GM13976 (cell line): ENCODE measurements at regions not wholly inside any gene's neighbourhood (a gene's known extent, or its start where the extent isn't known, plus 50 kb on each side); places are given as distances from the start of the nearest gene placed in this dataset.

Experiments
- DNase-seq: peaks from one replicate; pipeline ENCODE4 v3.0.0; 2012; ENCODE audit warnings: low spot score
- CTCF ChIP-seq: IDR thresholded peaks from 2 replicates; pipeline ENCODE4 v1.5.1; 2012; ENCODE audit warnings: borderline replicate concordance, mild to moderate bottlenecking; ENCODE audit not compliant: insufficient read depth; ENCODE audit errors: extremely low read depth, missing control alignments, control extremely low read depth
- in situ Hi-C: fragments of 300-500 bp; cut with MboI; formaldehyde crosslinking; loops from one replicate; pipeline ENCODE4 v1.12.0; 2022; ENCODE audit warnings: low sequenced_read_pairs, mixed read lengths, inconsistent platforms; ENCODE audit not compliant: unreplicated experiment

DNA sequence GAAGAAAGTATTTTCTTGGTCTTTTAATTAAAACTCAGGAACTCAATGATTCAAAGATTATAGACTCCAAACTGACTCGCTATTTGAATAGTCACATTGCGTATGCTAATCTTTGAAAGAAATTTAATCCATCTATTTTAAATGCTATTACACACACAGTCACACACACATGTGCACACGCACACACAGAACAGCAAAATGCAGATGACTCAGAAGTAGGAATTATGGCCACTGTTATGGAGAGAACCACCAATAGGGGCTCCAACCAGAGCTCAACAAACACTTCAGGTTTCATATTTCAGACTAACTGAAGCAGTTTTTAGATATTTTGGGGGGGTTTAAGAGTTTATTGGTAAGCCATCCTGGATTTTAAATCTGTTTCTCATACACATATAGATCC lies 1917.9 kb downstream of the EFNA5 start:
- TF ChIP-seq CTCF = no peak
- in situ Hi-C loops = no loop called here
- no peak for DNase-seq

GRCh38 chr5:105751908-105752307 lies 1918.8 kb downstream of the EFNA5 start:
- in situ Hi-C loops = no loop called here
- no peak for TF ChIP-seq CTCF
- DNase-seq = no peak

GRCh38 chr5:105745111-105745510 lies 1925.6 kb downstream of the EFNA5 start:
- DNase-seq = no peak
- TF ChIP-seq CTCF = no peak
- in situ Hi-C loops = no loop called here

DNA sequence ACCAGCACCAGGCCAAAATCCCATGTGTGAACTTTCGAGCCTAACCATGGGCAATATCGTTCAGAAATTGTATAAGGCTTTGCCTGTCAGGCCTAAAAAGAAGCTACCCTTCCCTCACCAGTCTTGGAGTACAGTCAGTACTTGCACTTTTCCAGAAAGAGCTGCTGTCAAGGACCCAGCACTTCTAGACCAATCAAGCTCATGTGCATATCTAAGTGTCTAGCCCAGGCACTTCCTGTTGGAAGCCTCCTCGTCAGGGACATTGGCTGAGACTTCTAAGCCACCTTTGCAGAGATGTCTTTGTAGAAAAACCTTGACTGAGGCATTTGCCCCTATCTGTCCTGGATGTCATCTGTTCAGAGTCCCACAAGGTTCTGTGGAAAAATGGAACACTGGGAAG lies 1930.5 kb downstream of the EFNA5 start:
- TF ChIP-seq CTCF = no peak
- DNase-seq = no peak
- in situ Hi-C loops = no loop called here

- in situ Hi-C loops = no loop called here
- no peak for TF ChIP-seq CTCF
- DNase-seq = no peak
Observed at GRCh38 chr5:105739732-105740131, 1931.0 kb downstream of the EFNA5 start.

DNA sequence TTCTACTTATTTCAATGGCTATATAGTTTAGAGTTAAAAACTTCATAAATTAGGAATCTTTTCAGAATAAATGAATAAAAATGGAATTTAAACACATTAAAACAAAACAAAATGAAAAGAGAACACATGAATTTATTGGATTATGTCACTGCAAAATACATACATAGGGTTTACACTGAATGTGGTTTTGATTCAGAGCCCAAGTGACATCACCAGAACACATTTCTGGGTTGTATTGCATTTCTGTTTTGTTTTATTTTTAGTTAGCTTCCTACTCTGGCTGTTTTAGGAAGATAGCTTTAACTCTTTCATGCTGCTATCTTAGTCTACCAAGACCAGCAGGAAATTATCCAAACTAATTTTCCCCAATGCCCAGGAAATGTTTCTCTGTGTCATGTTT lies 1935.0 kb downstream of the EFNA5 start:
- no peak for DNase-seq
- in situ Hi-C loops = no loop called here

More for the DNA sequence above, 1935.0 kb downstream of the EFNA5 start:
- TF ChIP-seq CTCF = no peak
